WTC11 (cell line): ENCODE measurements at regions not wholly inside any gene's neighbourhood (a gene's known extent, or its start where the extent isn't known, plus 50 kb on each side); places are given as distances from the start of the nearest gene placed in this dataset.
"Not testable (repeated sequence)": the region's sequence is repeated elsewhere in the genome, so short reads cannot be mapped to it uniquely, and the experiment has no call there.

Source experiments
- ATAC-seq: fragments of 200-7000 bp; cut with Tn5 transposase; 2 replicates; pipeline ENCODE4 v1.10.0; 2021; ENCODE audit warnings: mild to moderate bottlenecking, moderate library complexity
- CTCF ChIA-PET: fragments of 300-600 bp; sonication (Branson Sonifier 250); formaldehyde crosslinking; loops from one replicate; lab custom pipeline; 2021; ENCODE audit warnings: antibody characterized with exemption; lab: Charles Lee
- POLR2A ChIA-PET: fragments of 350-600 bp; sonication (Branson Sonifier 250); formaldehyde crosslinking; loops from one replicate; lab custom pipeline; 2021; ENCODE audit warnings: antibody characterized with exemption; lab: Charles Lee
- DNase-seq: peaks from one replicate; pipeline ENCODE4 v3.0.0; 2021; ENCODE audit warnings: low spot score
- H3K27ac Mint-ChIP-seq: 2 replicates; pipeline ENCODE4 v1.8.0; 2021; ENCODE audit warnings: mixed read lengths
- H3K27me3 Mint-ChIP-seq: 2 replicates; pipeline ENCODE4 v1.8.0; 2021; ENCODE audit warnings: low read depth, mild to moderate bottlenecking, moderate library complexity, mixed read lengths
- H3K36me3 Mint-ChIP-seq: 2 replicates; pipeline ENCODE4 v1.8.0; 2021; ENCODE audit warnings: mixed read lengths
- H3K4me1 Mint-ChIP-seq: 2 replicates; pipeline ENCODE4 v1.8.0; 2022; ENCODE audit warnings: mixed read lengths
- H3K4me3 Mint-ChIP-seq: 2 replicates; pipeline ENCODE4 v1.8.0; 2021; ENCODE audit warnings: mild to moderate bottlenecking, moderate library complexity, mixed read lengths
- H3K9me3 Mint-ChIP-seq: 2 replicates; pipeline ENCODE4 v1.8.0; 2021; ENCODE audit warnings: mixed read lengths
- ATF2 ChIP-seq: sonication (generic); formaldehyde crosslinking; IDR thresholded peaks from 2 replicates; pipeline ENCODE4 v1.8.1; 2022; ENCODE audit warnings: low read depth, missing genetic modification reagents, borderline replicate concordance
- ATF6 ChIP-seq: sonication (generic); formaldehyde crosslinking; IDR thresholded peaks from 2 replicates; pipeline ENCODE4 v1.8.1; 2023; ENCODE audit warnings: mild to moderate bottlenecking, missing genetic modification reagents
- CREB1 ChIP-seq: sonication (generic); formaldehyde crosslinking; IDR thresholded peaks from 2 replicates; pipeline ENCODE4 v1.8.0; 2023; ENCODE audit warnings: mild to moderate bottlenecking, missing genetic modification reagents
- FOXJ3 ChIP-seq: sonication (generic); formaldehyde crosslinking; IDR thresholded peaks from 2 replicates; pipeline ENCODE4 v1.9.0; 2021; ENCODE audit warnings: missing genetic modification reagents, mild to moderate bottlenecking, borderline replicate concordance
- GABPB1 ChIP-seq: sonication (generic); formaldehyde crosslinking; IDR thresholded peaks from 2 replicates; pipeline ENCODE4 v1.8.1; 2023; ENCODE audit warnings: mild to moderate bottlenecking, missing genetic modification reagents
- HMGA2 ChIP-seq: fragments of 250-450 bp; sonication (Bioruptor Pico); IDR thresholded peaks from 2 replicates; pipeline ENCODE4 v1.4.0; 2021; ENCODE audit warnings: mild to moderate bottlenecking, moderate library complexity
- IRF1 ChIP-seq: sonication (generic); formaldehyde crosslinking; IDR thresholded peaks from 2 replicates; pipeline ENCODE4 v1.8.0; 2023; ENCODE audit warnings: missing genetic modification reagents
- KAT7 ChIP-seq: sonication (generic); formaldehyde crosslinking; IDR thresholded peaks from 2 replicates; pipeline ENCODE4 v1.8.1; 2023; ENCODE audit warnings: missing genetic modification reagents, mild to moderate bottlenecking, borderline replicate concordance
- NFYB ChIP-seq: sonication (generic); formaldehyde crosslinking; conservative IDR thresholded peaks from 2 replicates; pipeline ENCODE4 v1.8.0; 2022; ENCODE audit warnings: low read depth, missing genetic modification reagents
- PRDM15 ChIP-seq: sonication (generic); formaldehyde crosslinking; IDR thresholded peaks from 2 replicates; pipeline ENCODE4 v1.8.0; 2022; ENCODE audit warnings: missing genetic modification reagents
- SMAD3 ChIP-seq: sonication (generic); formaldehyde crosslinking; IDR thresholded peaks from 2 replicates; pipeline ENCODE4 v1.8.0; 2022; ENCODE audit warnings: missing genetic modification reagents, mild to moderate bottlenecking, borderline replicate concordance
- TCF7 ChIP-seq: sonication (generic); formaldehyde crosslinking; IDR thresholded peaks from 2 replicates; pipeline ENCODE4 v1.8.0; 2022; ENCODE audit warnings: mild to moderate bottlenecking, low read depth, missing genetic modification reagents, moderate library complexity
- TEAD1 ChIP-seq: sonication (generic); formaldehyde crosslinking; IDR thresholded peaks from 2 replicates; pipeline ENCODE4 v1.8.0; 2022; ENCODE audit warnings: mild to moderate bottlenecking, missing genetic modification reagents
- TP53 ChIP-seq: sonication (generic); formaldehyde crosslinking; IDR thresholded peaks from 2 replicates; pipeline ENCODE4 v1.8.1; 2023; ENCODE audit warnings: mild to moderate bottlenecking, missing genetic modification reagents
- ZNF532 ChIP-seq: fragments of 250-450 bp; sonication (Bioruptor Pico); IDR thresholded peaks from 2 replicates; pipeline ENCODE4 v1.9.0; 2021; ENCODE audit warnings: mild to moderate bottlenecking, borderline replicate concordance
- ZSCAN18 ChIP-seq: fragments of 250-450 bp; sonication (Bioruptor Pico); IDR thresholded peaks from 2 replicates; pipeline ENCODE4 v2.1.2; 2022; ENCODE audit warnings: mild to moderate bottlenecking, moderate library complexity

- TF ChIP-seq IRF1, result no peak
- no peak for TF ChIP-seq ATF6
- TF ChIP-seq TCF7 (CRISPR knock-in tag), result no peak
- TF ChIP-seq HMGA2 (CRISPR knock-in tag), result no peak
- TF ChIP-seq NFYB (CRISPR knock-in tag), result no peak
- no peak for TF ChIP-seq TP53 (CRISPR knock-in tag)
These were observed 310.1 kb upstream of the NCKAP5 start (continued) for GRCh38 chr2:133878326-133878725.

GRCh38 chr2:133879703-133880102 lies 311.4 kb upstream of the NCKAP5 start:
- ChIA-PET POLR2A (no interaction called here), CTCF (interaction anchor here (0.7 kb wide), 1 partner anchor 636 kb away, joined by 3 read pairs; no protein-coding TSS in a partner anchor)
- peaks cover 9% of the 10 kb centered on the region for H3K9me3 Mint-ChIP-seq
- DNase-seq, result no peak
- H3K36me3 Mint-ChIP-seq, result no peaks in the 10 kb centered on the region
- no peaks in the 10 kb centered on the region; the same call in none of the 2 replicates for H3K27me3 Mint-ChIP-seq
- no peaks in the 10 kb centered on the region for H3K4me1 Mint-ChIP-seq
- TF ChIP-seq ZNF532 (CRISPR knock-in tag) (no peak), CREB1 (CRISPR knock-in tag) (no peak)
- TF ChIP-seq, all 79 proteins: peak for 0
- ATAC-seq, result no peak
- Mint-ChIP-seq H3K27ac (no peak overlapping the region), H3K4me3 (no peak overlapping the region)

- H3K36me3 Mint-ChIP-seq, H3K4me3 Mint-ChIP-seq, POLR2A ChIA-PET, ATAC-seq, CTCF ChIA-PET, DNase-seq, H3K27ac Mint-ChIP-seq, H3K27me3 Mint-ChIP-seq, H3K9me3 Mint-ChIP-seq: not testable (repeated sequence)
- peaks cover 10% of the 10 kb centered on the region for H3K4me1 Mint-ChIP-seq
These were observed 313.9 kb upstream of the NCKAP5 start for GRCh38 chr2:133882159-133882558.

- DNase-seq (no peak), ATAC-seq (no peak)
- no peaks in the 10 kb centered on the region for H3K36me3 Mint-ChIP-seq
- H3K4me1 Mint-ChIP-seq, result peaks cover 18% of the 10 kb centered on the region
- POLR2A ChIA-PET, result no interaction called here
- peaks cover 13% of the 10 kb centered on the region for H3K9me3 Mint-ChIP-seq
- H3K27ac Mint-ChIP-seq, result no peak overlapping the region
- H3K27me3 Mint-ChIP-seq, result no peaks in the 10 kb centered on the region; the same call in 1 of the 2 replicates
- CTCF ChIA-PET, result interaction anchor here (0.6 to 6.2 kb wide), 7 partner anchors 195 to 570 kb away, joined by 3 to 60 read pairs (median 6); no protein-coding TSS in a partner anchor
- H3K4me3 Mint-ChIP-seq, result no peak overlapping the region
- TF ChIP-seq PRDM15 (CRISPR knock-in tag) (no peak), FOXJ3 (CRISPR knock-in tag) (no peak), ZSCAN18 (CRISPR knock-in tag) (no peak), SMAD3 (no peak), ATF2 (no peak), TEAD1 (CRISPR knock-in tag) (no peak), GABPB1 (CRISPR knock-in tag) (no peak), KAT7 (CRISPR knock-in tag) (no peak)
These were observed 316.6 kb upstream of the NCKAP5 start for GRCh38 chr2:133884739-133885381.
